ENCODE measurements at regions not wholly inside any gene's neighbourhood (a gene's known extent, or its start where the extent isn't known, plus 50 kb on each side); places are given as distances from the start of the nearest gene placed in this dataset.

DNA sequence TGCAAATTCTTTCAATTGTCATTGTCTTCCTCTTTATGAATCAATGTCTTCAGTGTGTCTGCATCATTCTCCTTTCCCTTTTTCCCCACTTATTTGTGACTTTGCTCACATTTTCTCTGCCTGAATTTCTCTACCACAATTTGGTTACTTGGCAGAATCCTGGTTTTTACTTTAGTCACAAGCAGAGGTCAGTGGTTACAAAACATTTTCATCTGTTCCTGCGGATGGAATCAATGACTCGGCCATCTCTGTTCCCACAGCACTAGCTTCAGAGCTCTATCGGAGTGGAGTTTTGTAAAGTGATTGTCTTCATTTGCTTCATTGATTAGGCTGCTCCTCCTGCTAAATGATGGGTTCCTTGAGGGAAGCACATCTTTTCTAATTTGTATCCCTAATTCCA lies 501.3 kb upstream of the AADAT start:
- 100% methylated on average over 3 of the region's 3 CpGs for WGBS (ENCODE audit: insufficient coverage)
- no peaks in the 10 kb centered on the region for H3K4me1 Mint-ChIP-seq
- no peaks in the 10 kb centered on the region for H3K9me3 ChIP-seq (ENCODE audit: control insufficient read depth, insufficient read depth, low read length)
- no peaks in the 10 kb centered on the region for H3K27me3 ChIP-seq (ENCODE audit: control insufficient read depth, insufficient read depth, low read length)
- no peak overlapping the region for H3K27ac Mint-ChIP-seq
- H3K36me3 Mint-ChIP-seq = no peaks in the 10 kb centered on the region
- no peak for DNase-seq
- H3K4me3 ChIP-seq (ENCODE audit: low read length) = no peak overlapping the region
- H3K4me3 Mint-ChIP-seq = no peak overlapping the region
- intact Hi-C loops (cut with micrococcal nuclease) = no loop called here
- no peaks in the 10 kb centered on the region for H3K4me1 ChIP-seq (ENCODE audit: control insufficient read depth, insufficient read depth, low read length)
- H3K27me3 Mint-ChIP-seq (ENCODE audit: low read depth in 2 of 2) = no peaks in the 10 kb centered on the region
- H3K9me3 Mint-ChIP-seq = peaks cover 3% of the 10 kb centered on the region in 2 donors
- no peaks in the 10 kb centered on the region for H3K36me3 ChIP-seq (ENCODE audit: control insufficient read depth, insufficient read depth, low read length)
- ATAC-seq = no peak
- TF ChIP-seq, protein P1, sequence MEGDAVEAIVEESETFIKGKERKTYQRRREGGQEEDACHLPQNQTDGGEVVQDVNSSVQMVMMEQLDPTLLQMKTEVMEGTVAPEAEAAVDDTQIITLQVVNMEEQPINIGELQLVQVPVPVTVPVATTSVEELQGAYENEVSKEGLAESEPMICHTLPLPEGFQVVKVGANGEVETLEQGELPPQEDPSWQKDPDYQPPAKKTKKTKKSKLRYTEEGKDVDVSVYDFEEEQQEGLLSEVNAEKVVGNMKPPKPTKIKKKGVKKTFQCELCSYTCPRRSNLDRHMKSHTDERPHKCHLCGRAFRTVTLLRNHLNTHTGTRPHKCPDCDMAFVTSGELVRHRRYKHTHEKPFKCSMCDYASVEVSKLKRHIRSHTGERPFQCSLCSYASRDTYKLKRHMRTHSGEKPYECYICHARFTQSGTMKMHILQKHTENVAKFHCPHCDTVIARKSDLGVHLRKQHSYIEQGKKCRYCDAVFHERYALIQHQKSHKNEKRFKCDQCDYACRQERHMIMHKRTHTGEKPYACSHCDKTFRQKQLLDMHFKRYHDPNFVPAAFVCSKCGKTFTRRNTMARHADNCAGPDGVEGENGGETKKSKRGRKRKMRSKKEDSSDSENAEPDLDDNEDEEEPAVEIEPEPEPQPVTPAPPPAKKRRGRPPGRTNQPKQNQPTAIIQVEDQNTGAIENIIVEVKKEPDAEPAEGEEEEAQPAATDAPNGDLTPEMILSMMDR (IDR thresholded peaks at IDR 0.05) = no peak
- no peak overlapping the region for H3K27ac ChIP-seq (ENCODE audit: low read length)

DNA sequence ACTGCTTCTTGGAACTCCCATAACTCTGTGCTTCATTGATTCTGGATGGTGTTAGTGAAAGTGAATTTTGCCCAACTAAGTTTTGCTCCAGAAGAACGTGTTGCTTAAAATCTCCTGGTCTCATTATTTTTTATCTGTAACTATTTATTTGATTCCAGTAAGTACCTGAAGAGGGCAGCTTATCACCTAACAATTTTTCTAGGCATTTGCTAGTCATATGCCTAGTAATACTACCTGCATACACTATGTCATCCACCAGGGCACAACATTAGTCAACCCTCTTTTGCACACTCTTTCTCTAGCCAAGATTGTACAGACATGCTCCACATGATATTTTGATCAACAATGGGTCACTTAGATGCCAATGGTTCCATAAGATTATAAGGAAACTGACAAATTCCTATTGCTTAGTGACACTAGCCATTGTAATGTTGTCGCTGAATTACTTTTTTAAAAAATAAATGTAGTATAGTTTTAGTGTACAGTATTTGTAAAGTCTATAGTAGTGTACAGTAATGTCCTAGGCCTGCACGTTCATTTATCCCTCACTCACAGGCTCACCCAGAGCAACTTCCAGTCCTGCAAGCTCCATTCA lies 499.9 kb upstream of the AADAT start:
- H3K27ac ChIP-seq (ENCODE audit: low read length) = no peak overlapping the region
- no peak for ATAC-seq
- H3K36me3 Mint-ChIP-seq = no peaks in the 10 kb centered on the region
- WGBS (ENCODE audit: insufficient coverage) = no CpG with 5 or more reads among the region's 3 CpGs
- H3K9me3 ChIP-seq (ENCODE audit: control insufficient read depth, insufficient read depth, low read length) = no peaks in the 10 kb centered on the region
- no peaks in the 10 kb centered on the region for H3K27me3 ChIP-seq (ENCODE audit: control insufficient read depth, insufficient read depth, low read length)
- no peaks in the 10 kb centered on the region for H3K4me1 ChIP-seq (ENCODE audit: control insufficient read depth, insufficient read depth, low read length)
- no peaks in the 10 kb centered on the region for H3K27me3 Mint-ChIP-seq (ENCODE audit: low read depth in 2 of 2)
- H3K36me3 ChIP-seq (ENCODE audit: control insufficient read depth, insufficient read depth, low read length) = no peaks in the 10 kb centered on the region
- H3K9me3 Mint-ChIP-seq = peaks cover under 1 to 6% of the 10 kb centered on the region in 2 donors
- intact Hi-C loops (cut with micrococcal nuclease) = no loop called here
- no peak for DNase-seq
- H3K4me3 ChIP-seq (ENCODE audit: low read length) = no peak overlapping the region
- TF ChIP-seq, protein P1 (IDR thresholded peaks at IDR 0.05) = no peak
- no peak overlapping the region for H3K27ac Mint-ChIP-seq
- H3K4me3 Mint-ChIP-seq = no peak overlapping the region
- H3K4me1 Mint-ChIP-seq = no peaks in the 10 kb centered on the region

DNA sequence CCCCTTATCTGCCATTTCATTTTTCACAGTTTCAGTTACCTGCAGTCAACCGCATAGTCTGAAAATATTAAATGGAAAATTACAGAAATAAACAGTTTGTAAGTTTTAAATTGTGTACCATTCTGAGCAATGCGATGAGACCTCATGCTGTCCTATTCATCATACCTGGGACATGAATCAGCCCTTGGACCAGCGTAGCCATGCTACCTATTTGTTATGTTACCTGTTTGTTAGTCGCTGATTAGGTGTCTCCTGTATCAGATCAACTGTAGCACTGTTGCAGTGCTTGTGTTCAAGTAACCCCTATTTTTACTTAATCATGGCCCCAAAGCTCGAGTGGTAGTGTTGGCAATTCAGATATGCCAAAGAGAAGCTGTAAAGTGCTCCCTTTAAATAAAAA lies 492.2 kb upstream of the AADAT start:
- Histone ChIP-seq H3K4me3 (ENCODE audit: low read length) (no peak overlapping the region), H3K36me3 (ENCODE audit: control insufficient read depth, insufficient read depth, low read length) (no peaks in the 10 kb centered on the region), H3K4me1 (ENCODE audit: control insufficient read depth, insufficient read depth, low read length) (no peaks in the 10 kb centered on the region), H3K9me3 (ENCODE audit: control insufficient read depth, insufficient read depth, low read length) (no peaks in the 10 kb centered on the region), H3K27me3 (ENCODE audit: control insufficient read depth, insufficient read depth, low read length) (no peaks in the 10 kb centered on the region), H3K27ac (ENCODE audit: low read length) (no peak overlapping the region)
- ATAC-seq (no peak), DNase-seq (no peak)
- H3K36me3 Mint-ChIP-seq = peaks cover 13% of the 10 kb centered on the region
- 92% methylated on average over 4 of the region's 5 CpGs for WGBS (ENCODE audit: insufficient coverage)
- H3K27ac Mint-ChIP-seq = no peak overlapping the region
- H3K27me3 Mint-ChIP-seq (ENCODE audit: low read depth in 2 of 2) = no peaks in the 10 kb centered on the region
- H3K4me1 Mint-ChIP-seq = no peaks in the 10 kb centered on the region
- intact Hi-C loops (cut with micrococcal nuclease) = no loop called here
- H3K4me3 Mint-ChIP-seq = no peak overlapping the region
- TF ChIP-seq, protein P1 (IDR thresholded peaks at IDR 0.05) = no peak
- peaks cover 4 to 17% of the 10 kb centered on the region in 2 donors for H3K9me3 Mint-ChIP-seq

DNA sequence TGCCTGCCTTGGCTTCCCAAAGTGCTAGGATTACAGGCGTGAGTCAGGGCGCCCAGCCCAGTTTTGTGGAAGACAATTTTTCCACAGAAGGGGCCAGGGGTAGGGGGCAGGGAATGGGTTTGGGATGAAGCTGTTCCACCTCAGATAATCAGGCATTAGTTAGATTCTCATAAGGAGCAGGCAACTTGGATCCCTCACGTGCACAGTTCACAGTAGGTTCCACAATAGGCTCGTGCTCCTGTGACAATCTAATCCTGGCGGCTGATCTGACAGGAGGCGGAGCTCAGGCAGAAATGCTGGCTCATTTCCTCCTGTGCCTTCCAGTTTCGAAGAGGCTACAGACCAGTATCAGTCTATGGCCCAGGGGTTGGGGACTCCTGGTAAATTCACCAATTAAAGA lies 491.6 kb upstream of the AADAT start:
- WGBS (ENCODE audit: insufficient coverage) = 89% methylated on average over 7 of the region's 7 CpGs
- H3K27ac Mint-ChIP-seq = no peak overlapping the region

More for the DNA sequence above, 491.6 kb upstream of the AADAT start:
- Histone ChIP-seq H3K27me3 (ENCODE audit: control insufficient read depth, insufficient read depth, low read length) (no peaks in the 10 kb centered on the region), H3K4me1 (ENCODE audit: control insufficient read depth, insufficient read depth, low read length) (no peaks in the 10 kb centered on the region), H3K4me3 (ENCODE audit: low read length) (no peak overlapping the region), H3K9me3 (ENCODE audit: control insufficient read depth, insufficient read depth, low read length) (no peaks in the 10 kb centered on the region), H3K36me3 (ENCODE audit: control insufficient read depth, insufficient read depth, low read length) (no peaks in the 10 kb centered on the region), H3K27ac (ENCODE audit: low read length) (no peak overlapping the region)
- ATAC-seq = no peak
- Mint-ChIP-seq H3K4me3 (no peak overlapping the region), H3K27me3 (ENCODE audit: low read depth in 2 of 2) (no peaks in the 10 kb centered on the region), H3K4me1 (no peaks in the 10 kb centered on the region), H3K9me3 (peaks cover 7 to 20% of the 10 kb centered on the region in 2 donors), H3K36me3 (peaks cover 13% of the 10 kb centered on the region)
- TF ChIP-seq, protein P1 (IDR thresholded peaks at IDR 0.05) = no peak
- intact Hi-C loops (cut with micrococcal nuclease) = no loop called here
- no peak for DNase-seq
